ENCODE measurements at regions not wholly inside any gene's neighbourhood (a gene's known extent, or its start where the extent isn't known, plus 50 kb on each side); places are given as distances from the start of the nearest gene placed in this dataset.
A peak's percentile ranks its signal among the peaks of the same experiment; 100 is the strongest.

GRCh38 chr3:170717410-170718402 is 131.8 kb upstream of the SLC7A14 start (continued):
- TF ChIP-seq MGA (IDR thresholded peaks at IDR 0.05) (0 out of 2 replicates have a peak, but pooled peaks have one; percentile 8), CBFA2T3 (IDR thresholded peaks at IDR 0.05) (peak; percentile 67), FOXJ2 (tag; IDR thresholded peaks at IDR 0.05) (peak; percentile 32; the same call in 1 of the 2 replicates), BACH1 (tag; IDR thresholded peaks at IDR 0.05) (peak; percentile 53; the same call in 1 of the 2 replicates), PKNOX1 (IDR thresholded peaks at IDR 0.05) (peak; percentile 21; the same call in 1 of the 2 replicates), NEUROD1 (IDR thresholded peaks at IDR 0.05; ENCODE audit: borderline replicate concordance, low read depth, low read length, partially characterized antibody) (no peak), EHMT2 (IDR thresholded peaks at IDR 0.05) (peak; percentile 41; the same call in 1 of the 2 replicates), RBM34 (IDR thresholded peaks at IDR 0.05; ENCODE audit: borderline replicate concordance, insufficient read depth, low read length) (no peak), LEF1 (IDR thresholded peaks at IDR 0.05) (peak; percentile 82), L3MBTL2 (IDR thresholded peaks at IDR 0.05) (peak; percentile 34; the same call in 1 of the 2 replicates)

Measured in K562 (cell line).